ENCODE measurements at regions not wholly inside any gene's neighbourhood (a gene's known extent, or its start where the extent isn't known, plus 50 kb on each side); places are given as distances from the start of the nearest gene placed in this dataset.
A peak's percentile ranks its signal among the peaks of the same experiment; 100 is the strongest.

DNA sequence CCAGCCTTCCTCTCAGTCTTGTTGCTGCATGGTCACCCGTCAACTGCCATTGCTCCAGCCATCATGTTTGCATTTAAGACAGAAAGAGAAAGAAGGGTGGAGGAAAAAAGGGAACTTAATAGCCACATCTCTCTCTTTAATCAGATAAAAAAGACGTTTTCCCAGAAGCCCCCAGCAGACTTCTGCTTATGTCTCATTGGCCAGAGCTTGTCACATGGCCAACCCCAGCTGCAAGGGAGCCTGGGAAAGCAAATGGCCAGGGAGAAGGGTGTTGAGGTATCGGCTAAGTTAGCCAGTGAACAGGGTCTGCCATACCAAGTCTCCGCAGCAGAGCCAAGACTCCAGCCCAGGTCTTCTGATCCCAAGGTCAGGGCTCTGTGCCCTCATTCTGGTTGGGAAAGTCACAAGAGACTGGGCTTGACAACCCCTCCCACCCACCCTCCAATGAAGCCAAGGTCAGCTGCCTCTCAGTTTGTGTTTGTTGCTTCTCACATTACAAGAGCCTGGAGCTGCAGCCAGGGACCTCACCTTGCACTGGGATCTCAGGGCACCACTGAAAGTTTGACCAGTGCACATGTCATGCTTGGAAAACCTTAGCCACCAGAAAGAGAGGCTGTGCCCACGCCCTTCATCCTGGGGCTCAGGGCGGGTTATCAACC, 80.3 kb upstream of the LYZL2 start:
- no peak overlapping the region for H3K27ac ChIP-seq (ENCODE audit: control insufficient read depth, insufficient read depth, low read length)
- DNase-seq (ENCODE audit: low read depth, low spot score), result no peak
- no peak overlapping the region for H3K4me2 ChIP-seq (ENCODE audit: control insufficient read depth, extremely low read depth, insufficient read depth, low read depth, low read length)
- peaks cover 3% of the 10 kb centered on the region for H3K9me3 ChIP-seq (ENCODE audit: control insufficient read depth, low read depth, low read length)
- FAIRE-seq, result no peak
- no peak overlapping the region for H2AFZ ChIP-seq (ENCODE audit: control insufficient read depth, low read length)
- no peak overlapping the region for H3K4me3 ChIP-seq (ENCODE audit: control insufficient read depth in 2 of 3, extremely low read depth in 1 of 3, insufficient read depth in 2 of 3, low read depth in 1 of 3, low read length in 3 of 3)
- H3K79me2 ChIP-seq (ENCODE audit: control insufficient read depth, insufficient read depth, low read length), result no peaks in the 10 kb centered on the region
- TF ChIP-seq EZH2 (IDR thresholded peaks at IDR 0.05; ENCODE audit: low read length), result no peak
- TF ChIP-seq, protein P1, sequence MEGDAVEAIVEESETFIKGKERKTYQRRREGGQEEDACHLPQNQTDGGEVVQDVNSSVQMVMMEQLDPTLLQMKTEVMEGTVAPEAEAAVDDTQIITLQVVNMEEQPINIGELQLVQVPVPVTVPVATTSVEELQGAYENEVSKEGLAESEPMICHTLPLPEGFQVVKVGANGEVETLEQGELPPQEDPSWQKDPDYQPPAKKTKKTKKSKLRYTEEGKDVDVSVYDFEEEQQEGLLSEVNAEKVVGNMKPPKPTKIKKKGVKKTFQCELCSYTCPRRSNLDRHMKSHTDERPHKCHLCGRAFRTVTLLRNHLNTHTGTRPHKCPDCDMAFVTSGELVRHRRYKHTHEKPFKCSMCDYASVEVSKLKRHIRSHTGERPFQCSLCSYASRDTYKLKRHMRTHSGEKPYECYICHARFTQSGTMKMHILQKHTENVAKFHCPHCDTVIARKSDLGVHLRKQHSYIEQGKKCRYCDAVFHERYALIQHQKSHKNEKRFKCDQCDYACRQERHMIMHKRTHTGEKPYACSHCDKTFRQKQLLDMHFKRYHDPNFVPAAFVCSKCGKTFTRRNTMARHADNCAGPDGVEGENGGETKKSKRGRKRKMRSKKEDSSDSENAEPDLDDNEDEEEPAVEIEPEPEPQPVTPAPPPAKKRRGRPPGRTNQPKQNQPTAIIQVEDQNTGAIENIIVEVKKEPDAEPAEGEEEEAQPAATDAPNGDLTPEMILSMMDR (optimal IDR thresholded peaks at IDR 0.05 in 1 of 3, IDR thresholded peaks at IDR 0.05 in 1 of 3, conservative IDR thresholded peaks at IDR 0.05 in 1 of 3; ENCODE audit: extremely low read depth in 1 of 3, insufficient read depth in 2 of 3, low read length in 3 of 3), result no peak
- no peaks in the 10 kb centered on the region for H3K36me3 ChIP-seq (ENCODE audit: control insufficient read depth in 2 of 2, extremely low read depth in 1 of 2, insufficient read depth in 2 of 2, low read length in 2 of 2)
- dilution Hi-C loops (cut with MboI; ENCODE audit: extremely low pct_ligation_motif_present, low sequenced_read_pairs), result no loop called here
- H3K27me3 ChIP-seq (ENCODE audit: control insufficient read depth, extremely low read depth, insufficient read depth, low read length), result no peaks in the 10 kb centered on the region
- H4K20me1 ChIP-seq (ENCODE audit: control insufficient read depth, extremely low read depth, insufficient read depth, low read length), result no peaks in the 10 kb centered on the region
- no peak overlapping the region for H3K9ac ChIP-seq (ENCODE audit: control insufficient read depth, extremely low read depth, insufficient read depth, low read length)
- no peaks in the 10 kb centered on the region for H3K4me1 ChIP-seq (ENCODE audit: control insufficient read depth, extremely low read depth, insufficient read depth, low read length)
- no peaks in the 10 kb centered on the region for H3K9me1 ChIP-seq (ENCODE audit: control insufficient read depth, extremely low read depth, insufficient read depth, low read length)

DNA sequence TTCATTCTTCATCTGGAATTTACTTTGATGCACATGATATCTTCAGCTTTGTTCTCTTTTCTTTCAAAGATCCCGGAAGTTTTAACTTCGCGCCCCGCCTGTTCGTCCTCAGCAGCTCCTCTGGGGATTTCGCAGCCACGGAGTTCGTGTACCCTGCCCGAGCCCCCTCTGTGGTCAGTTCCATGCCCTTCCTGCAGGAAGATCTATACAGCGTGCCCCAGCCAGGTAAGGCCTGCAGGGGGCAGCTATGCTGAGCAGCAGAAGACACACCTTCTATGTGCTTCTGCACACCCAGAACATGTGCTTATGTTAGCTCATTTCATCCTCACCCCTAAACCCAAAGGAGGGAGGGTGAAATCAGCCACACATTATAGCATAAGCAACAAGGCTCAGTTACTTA, 79.7 kb upstream of the LYZL2 start:
- Histone ChIP-seq H3K27ac (ENCODE audit: control insufficient read depth, insufficient read depth, low read length) (no peak overlapping the region), H3K9me3 (ENCODE audit: control insufficient read depth, low read depth, low read length) (peaks cover 3% of the 10 kb centered on the region), H3K79me2 (ENCODE audit: control insufficient read depth, insufficient read depth, low read length) (no peaks in the 10 kb centered on the region), H3K27me3 (ENCODE audit: control insufficient read depth, extremely low read depth, insufficient read depth, low read length) (no peaks in the 10 kb centered on the region), H3K9ac (ENCODE audit: control insufficient read depth, extremely low read depth, insufficient read depth, low read length) (no peak overlapping the region), H3K36me3 (ENCODE audit: control insufficient read depth in 2 of 2, extremely low read depth in 1 of 2, insufficient read depth in 2 of 2, low read length in 2 of 2) (no peaks in the 10 kb centered on the region), H2AFZ (ENCODE audit: control insufficient read depth, low read length) (no peak overlapping the region), H3K4me1 (ENCODE audit: control insufficient read depth, extremely low read depth, insufficient read depth, low read length) (no peaks in the 10 kb centered on the region), H3K4me2 (ENCODE audit: control insufficient read depth, extremely low read depth, insufficient read depth, low read depth, low read length) (no peak overlapping the region), H3K4me3 (ENCODE audit: control insufficient read depth in 2 of 3, extremely low read depth in 1 of 3, insufficient read depth in 2 of 3, low read depth in 1 of 3, low read length in 3 of 3) (no peak overlapping the region), H3K9me1 (ENCODE audit: control insufficient read depth, extremely low read depth, insufficient read depth, low read length) (no peaks in the 10 kb centered on the region), H4K20me1 (ENCODE audit: control insufficient read depth, extremely low read depth, insufficient read depth, low read length) (no peaks in the 10 kb centered on the region)
- no peak for TF ChIP-seq EZH2 (IDR thresholded peaks at IDR 0.05; ENCODE audit: low read length)
- TF ChIP-seq, protein P1 (optimal IDR thresholded peaks at IDR 0.05 in 1 of 3, IDR thresholded peaks at IDR 0.05 in 1 of 3, conservative IDR thresholded peaks at IDR 0.05 in 1 of 3; ENCODE audit: extremely low read depth in 1 of 3, insufficient read depth in 2 of 3, low read length in 3 of 3), result peak in 2 of 3 experiments; percentile 21 to 22
- dilution Hi-C loops (cut with MboI; ENCODE audit: extremely low pct_ligation_motif_present, low sequenced_read_pairs), result no loop called here
- no peak for FAIRE-seq
- no peak for DNase-seq (ENCODE audit: low read depth, low spot score)
